ENCODE measurements at regions not wholly inside any gene's neighbourhood (a gene's known extent, or its start where the extent isn't known, plus 50 kb on each side); places are given as distances from the start of the nearest gene placed in this dataset.

- no peak for TF ChIP-seq CTCF (IDR thresholded peaks at IDR 0.05)
Measured at GRCh38 chr2:67666386-67667053, 269.4 kb downstream of the ETAA1 start.

- TF ChIP-seq CTCF (IDR thresholded peaks at IDR 0.05), result no peak
Measured at GRCh38 chr2:67667054-67667908, 270.1 kb downstream of the ETAA1 start.

GRCh38 chr2:67668538-67668937, 271.4 kb downstream of the ETAA1 start:
- TF ChIP-seq CTCF (IDR thresholded peaks at IDR 0.05), result no peak

- TF ChIP-seq CTCF (IDR thresholded peaks at IDR 0.05), result no peak
Measured at GRCh38 chr2:67669168-67669567, 272.0 kb downstream of the ETAA1 start.

- no peak for TF ChIP-seq CTCF (IDR thresholded peaks at IDR 0.05)
Measured at GRCh38 chr2:67669766-67670165, 272.6 kb downstream of the ETAA1 start.

- TF ChIP-seq CTCF (IDR thresholded peaks at IDR 0.05), result no peak
Measured at GRCh38 chr2:67670747-67671183, 273.6 kb downstream of the ETAA1 start.

- no peak for TF ChIP-seq CTCF (IDR thresholded peaks at IDR 0.05)
Measured at GRCh38 chr2:67671464-67672450, 274.6 kb downstream of the ETAA1 start.
